NOMO-1 treated with DMSO at 0.1 percent for 48 hours (cell line): ENCODE measurements at regions not wholly inside any gene's neighbourhood (a gene's known extent, or its start where the extent isn't known, plus 50 kb on each side); places are given as distances from the start of the nearest gene placed in this dataset.
A peak's percentile ranks its signal among the peaks of the same experiment; 100 is the strongest.

Experiments used
- DNase-seq: peaks from one replicate; lab custom pipeline; 2025; ENCODE audit not compliant: unreplicated experiment; lab: John Stamatoyannopoulos, UW

DNA sequence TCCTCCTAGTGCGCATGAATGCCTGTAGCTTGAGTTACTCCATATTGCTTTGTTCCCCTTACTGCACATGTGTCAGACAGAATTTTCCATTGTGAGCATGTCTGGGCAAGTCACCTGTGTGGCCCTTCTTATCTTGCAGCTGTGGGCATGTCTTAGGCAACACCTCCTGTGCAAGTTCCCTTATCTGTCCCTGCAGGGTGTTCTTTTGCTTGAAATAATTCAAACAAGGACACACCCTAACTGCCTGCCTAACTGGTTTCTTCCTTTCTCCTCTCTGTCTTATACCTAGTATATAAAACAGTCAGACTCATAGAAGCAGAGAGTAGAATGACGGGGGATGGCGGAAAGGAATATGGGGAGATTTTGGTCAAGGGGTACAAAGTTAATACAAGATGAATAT lies 421.1 kb upstream of the SORCS1 start:
- peak; percentile 7 for DNase-seq

DNA sequence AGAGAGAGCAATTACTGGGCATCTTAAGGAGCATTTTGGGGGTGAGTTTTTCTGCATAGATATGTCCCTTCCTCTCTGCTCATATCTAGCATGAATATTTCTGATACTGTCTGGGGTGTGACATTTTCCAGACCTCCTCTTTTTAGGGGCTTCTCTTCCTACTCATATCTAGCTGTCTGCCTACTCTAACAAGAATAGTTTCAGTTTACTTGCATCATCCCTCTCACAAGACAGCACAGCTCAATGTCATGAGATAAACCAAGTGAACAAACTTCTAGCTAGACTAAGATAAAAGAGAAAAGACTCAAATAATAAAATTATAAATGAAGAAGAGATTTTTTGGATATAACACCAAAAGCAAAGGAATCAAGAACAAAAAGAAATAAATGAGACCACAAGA lies 419.5 kb upstream of the SORCS1 start:
- DNase-seq: no peak

DNA sequence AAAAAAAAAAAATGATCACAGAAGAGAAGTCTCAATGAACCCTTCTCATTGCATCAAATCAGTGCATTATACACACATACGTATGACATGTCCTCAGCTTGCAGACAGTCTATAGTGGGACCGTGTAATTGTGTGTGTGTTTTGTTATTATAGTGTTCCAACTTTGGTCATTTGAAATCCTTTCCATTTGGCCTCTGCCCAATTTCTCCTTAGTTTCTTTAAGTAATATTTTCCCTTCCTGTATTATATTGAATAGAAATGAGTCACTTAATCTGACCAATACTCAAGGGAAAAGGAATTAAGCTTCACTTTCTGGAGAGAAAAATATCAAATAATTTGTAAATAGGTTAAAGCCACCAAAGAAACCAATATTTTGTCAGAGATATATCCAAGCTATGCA lies 415.5 kb upstream of the SORCS1 start:
- no peak for DNase-seq

DNA sequence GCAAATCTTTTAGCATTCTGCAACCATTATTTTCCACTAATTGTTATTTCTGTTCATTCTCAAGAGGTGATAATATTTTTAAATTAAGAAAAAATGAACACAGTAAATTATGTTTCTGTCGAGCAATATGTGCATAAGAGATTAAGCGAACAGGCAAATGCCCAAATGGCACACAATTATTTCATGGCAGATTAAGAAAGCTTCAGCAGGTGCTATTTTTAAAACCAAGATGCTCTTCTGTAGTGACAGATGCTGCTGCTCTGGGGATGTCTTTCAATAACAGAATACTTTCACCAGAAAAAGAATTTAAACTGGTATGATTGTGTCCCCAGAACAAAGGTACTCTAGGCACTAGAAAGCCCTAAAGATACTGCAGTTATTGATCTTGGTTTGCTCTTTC lies 412.7 kb upstream of the SORCS1 start:
- DNase-seq: no peak

DNA sequence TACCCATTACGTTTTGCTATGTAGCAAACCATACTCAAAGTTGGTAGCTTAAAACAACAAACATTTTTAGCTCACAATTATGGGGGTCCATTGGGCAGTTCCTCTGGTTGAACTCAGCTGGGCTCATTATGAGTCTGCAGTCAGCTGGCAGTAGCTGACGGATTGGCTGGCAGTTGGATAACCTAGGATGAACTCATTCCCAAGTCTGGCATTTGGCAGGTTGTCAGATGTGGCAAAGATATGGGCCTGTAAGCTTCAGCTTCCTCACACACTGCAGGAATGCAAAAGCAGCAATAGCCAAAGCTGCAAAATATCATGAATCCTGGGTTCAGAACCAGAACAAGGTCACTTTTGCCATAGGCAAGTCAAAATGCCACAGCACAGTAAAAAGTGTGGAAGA lies 412.2 kb upstream of the SORCS1 start:
- DNase-seq: no peak

DNA sequence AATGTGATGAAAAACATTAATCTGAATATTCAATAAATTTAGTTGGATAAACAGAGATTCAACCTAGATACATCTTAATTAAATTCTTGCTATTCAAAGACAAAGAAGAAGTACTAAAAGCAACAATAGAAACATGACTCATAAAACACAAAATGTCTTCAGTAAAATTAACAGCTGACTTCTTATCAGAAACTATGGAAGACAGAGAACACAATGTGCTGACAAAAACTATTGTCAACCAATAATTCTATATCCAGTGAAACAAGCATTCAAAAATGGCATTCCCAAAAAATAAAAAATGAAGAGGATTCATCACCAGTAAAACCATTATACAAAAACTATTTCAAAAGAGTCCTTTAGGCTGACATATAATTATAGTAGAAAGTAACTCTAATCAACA lies 400.5 kb upstream of the SORCS1 start:
- DNase-seq: no peak

DNA sequence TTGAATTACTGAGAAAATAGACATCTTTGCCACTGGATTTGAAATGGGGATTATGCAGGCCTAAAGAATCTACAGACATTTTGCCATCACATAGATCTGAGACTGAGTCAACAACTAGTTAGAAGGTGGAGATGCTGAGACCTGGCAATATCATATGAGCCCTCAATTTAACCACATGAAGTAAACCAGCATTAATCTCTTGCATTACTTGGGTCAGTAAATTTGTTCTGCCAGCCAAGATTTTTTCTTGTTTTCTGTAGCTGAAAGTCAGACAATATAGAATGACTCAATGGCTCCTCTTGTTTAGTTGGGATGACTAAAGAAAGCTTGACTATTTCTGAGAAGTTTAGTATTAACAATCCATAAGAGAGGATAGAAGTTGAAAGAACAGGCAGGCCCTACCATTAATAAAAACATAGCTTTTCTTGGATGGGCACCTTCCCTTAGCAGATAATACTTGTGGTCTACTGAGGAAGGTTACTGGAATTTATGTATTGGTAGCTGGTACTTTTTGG lies 396.7 kb upstream of the SORCS1 start:
- DNase-seq: no peak

DNA sequence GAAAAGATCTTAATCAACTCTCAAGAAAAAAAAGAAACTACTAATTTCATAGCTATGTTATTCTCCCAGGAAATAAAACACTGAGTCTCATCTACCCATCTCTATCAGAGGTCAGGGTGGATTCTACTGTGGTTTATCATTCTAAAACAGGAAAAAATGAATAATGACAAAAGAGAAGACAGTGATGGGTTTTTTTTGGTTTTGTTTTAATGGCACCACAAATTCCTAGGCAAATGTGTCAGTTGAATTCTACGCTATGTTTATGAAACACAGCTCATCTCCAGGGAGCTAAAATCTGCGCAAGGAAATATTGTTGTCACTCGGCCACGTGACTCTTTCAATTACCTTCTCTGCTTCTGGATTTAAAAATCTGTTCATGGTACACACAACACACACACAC lies 393.4 kb upstream of the SORCS1 start:
- no peak for DNase-seq

DNA sequence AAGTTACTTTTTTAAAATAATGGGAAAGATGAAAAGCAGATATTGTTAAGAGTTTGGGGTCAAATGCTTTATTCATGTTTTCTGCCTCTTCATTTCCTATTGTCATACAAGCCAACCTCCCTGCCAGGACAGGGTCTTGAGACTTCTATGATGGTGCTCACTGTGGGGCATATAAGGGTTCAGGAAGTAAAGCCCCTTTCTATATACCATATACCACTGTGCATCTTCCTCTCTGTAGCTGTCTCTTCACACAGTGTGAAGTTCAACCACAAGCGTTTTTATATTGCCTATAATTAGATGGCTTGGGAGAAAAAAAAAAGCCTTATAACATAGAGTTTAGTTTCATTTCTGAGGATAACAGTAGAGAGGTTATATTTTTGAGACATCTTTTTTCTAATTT lies 389.8 kb upstream of the SORCS1 start:
- peak; percentile 7 for DNase-seq

DNA sequence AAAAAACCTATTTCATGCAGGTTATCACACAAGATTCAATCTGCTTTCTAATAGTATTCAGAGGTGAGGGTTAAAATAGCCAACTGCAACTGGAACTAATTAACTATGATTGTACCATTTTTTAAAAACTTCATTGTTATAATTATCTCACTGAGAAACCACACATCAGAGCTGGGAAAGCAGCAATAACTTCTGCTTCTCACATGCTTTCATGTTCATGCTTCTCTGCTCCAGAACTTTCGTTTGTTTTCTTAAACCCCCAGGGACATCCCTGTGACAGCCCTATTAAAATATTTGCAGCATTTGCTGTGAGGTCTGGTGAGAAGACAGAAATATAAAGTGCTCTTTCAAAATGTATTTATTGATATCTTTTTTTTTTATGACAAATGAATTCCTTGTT lies 389.0 kb upstream of the SORCS1 start:
- peak; percentile 47 for DNase-seq

DNA sequence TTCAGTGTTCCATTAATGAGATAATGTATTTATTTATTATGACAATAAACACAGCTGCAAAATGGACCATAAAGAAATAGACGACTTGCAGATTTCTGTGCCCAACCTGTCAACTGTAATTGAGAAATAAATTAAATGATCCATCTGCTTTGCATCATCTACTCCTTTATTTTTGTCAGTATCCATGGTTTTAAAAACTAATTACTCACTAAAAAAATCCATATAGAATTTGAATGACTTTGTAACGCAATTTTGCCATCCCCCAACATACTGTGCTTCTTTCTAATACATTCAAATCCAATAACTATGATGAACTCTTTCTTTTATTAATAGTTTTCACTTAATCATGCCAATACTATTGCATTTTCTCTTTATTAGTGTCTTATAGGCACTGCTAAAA lies 388.5 kb upstream of the SORCS1 start:
- no peak for DNase-seq

DNA sequence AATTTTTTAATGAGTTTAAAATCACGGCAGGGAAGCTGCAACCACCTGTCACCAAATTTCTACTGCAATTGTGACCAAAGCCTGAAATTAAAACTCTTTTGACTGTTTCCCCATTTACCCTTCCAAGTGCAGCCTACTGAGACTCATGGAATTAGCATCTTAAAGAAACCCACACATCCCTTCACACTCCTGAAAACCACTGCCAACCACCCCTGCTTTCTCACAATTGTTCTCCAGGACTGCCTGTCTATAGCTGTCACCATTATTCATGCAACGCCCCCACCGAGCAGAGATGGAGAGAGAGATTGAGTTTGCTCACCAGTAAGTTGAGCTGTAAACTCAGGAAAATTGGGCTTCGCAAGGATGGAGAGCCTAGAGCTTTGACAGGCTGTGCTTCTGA lies 383.8 kb upstream of the SORCS1 start:
- DNase-seq: no peak

DNA sequence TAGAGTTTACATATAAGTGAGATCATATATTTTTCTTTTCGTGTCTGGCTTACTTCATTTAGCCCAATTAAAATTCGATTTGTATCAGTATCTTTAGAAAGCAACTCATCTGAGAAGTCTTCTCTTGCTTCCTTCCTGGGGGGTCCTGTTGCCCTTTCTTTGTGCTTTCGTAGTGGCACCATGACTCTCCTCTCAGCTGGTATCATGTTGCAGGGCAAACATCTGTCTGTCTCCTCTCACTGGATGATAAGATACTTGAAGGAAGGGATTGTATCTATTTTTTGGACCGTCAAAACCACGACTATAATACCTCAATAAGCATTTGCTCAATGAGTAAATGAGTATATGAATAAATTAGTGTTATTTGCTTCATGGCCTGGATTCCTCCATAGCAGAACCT lies 382.5 kb upstream of the SORCS1 start:
- DNase-seq: no peak

DNA sequence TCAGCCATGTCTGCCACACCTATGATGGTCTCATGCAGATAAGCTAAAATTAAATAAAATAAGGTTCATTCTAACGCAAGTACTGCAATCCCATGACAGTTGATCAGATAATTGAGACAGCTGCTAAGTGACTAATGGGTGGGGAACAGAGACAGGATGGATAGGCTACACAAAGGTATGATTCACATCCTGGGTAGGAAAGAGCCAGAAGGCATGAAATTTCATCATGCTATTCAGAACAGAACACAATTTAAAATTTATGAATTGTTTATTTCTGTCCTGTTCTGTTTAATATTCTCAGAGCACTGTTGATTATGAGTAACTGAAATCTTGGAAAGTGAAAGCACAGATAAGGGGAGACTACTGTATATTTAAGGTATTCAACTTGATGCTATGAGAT lies 381.8 kb upstream of the SORCS1 start:
- DNase-seq: peak; percentile 66

DNA sequence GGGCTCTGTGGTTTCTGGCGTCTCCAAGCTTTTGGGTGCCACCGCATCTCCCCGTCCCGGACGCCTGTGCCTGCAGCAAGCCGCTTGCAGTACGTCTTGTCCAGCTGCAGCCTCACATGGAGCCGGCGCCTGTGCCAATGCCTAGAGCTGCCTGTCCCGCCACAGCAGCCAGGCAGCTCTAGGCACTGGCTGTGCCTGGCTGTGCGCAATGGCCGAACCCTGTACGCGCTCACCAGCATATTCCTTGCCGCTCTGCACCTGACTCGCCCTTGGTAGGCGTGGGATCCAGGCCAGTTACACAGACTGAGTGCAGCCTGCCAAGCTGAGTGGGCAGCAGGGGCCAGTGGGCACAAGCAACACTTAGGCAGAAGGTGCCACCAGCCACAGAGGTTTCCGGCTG lies 381.2 kb upstream of the SORCS1 start:
- no peak for DNase-seq

DNA sequence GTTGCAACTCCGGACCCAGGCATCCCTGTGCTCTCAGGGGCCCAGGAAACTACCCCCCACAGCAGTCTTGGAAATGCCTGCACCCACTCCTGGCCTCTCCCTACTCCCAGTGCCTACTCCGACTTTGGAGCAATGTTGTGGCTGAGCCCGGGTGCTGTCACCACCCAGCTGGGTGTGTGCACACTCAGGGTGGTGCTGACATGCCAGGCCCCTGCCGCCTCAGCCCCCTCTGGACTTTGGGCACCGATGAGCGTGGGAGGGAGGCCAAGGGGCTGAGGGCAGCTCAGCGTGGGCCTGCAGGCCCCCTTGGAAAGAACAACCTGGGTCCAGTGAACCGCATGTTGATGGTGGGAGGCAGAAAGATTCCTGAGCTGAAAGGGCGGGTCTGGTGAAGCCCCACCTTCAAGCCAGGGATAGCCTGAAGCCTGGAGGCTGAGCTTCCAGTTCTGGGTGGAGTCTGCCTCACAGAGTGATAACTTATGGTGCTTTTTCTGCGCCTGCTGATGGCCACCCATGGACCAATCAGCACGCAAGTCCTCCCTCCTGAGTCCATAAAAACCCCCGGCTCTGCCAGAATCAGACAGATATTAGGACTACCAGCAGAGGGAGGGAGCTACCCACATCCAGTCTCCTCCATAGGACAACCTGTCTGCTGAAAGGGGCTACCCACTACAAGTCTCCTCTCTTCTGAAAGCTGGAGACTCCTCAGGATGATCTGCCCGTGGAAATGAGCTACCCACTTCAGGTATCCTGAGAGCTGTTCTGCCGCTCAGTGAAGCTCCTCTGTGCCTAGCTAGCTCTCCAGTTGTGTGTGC lies 380.4 kb upstream of the SORCS1 start:
- DNase-seq: no peak

DNA sequence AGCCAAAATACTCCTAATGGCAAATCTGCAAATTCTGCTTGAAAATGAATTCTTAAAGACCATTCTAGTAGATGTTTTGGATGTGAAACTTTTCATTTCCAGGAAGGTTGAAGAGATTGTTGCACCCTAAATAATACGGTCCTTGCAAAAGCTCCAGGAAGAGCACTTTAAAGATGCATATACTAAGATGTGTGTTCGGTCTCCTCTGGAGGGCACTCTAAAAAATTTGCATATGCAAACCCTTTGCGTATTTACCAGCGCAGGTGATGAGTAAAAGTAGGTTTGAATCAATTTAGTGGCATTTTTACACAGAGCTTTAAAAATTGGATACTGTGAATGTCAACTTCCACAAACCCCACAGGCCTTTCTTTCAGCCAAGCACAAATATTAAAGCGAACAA lies 378.1 kb upstream of the SORCS1 start:
- DNase-seq: no peak

DNA sequence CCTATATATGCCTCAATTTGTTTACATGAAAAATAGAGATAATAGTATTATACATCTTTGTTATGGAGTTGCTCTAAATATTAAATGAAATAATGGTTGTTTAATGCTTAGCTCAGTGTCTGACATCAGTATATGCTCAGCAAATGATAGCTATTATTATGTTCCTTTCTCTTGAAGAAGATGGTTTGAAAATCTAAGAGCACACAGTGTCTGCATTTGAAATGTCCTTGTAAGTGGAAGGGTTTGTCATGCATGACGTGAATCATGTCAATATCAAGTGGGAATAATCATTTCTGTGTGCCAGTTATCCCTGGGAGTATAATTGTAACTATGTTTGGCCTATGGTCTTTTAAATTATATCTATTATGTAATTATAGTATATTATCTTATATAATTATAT lies 377.5 kb upstream of the SORCS1 start:
- DNase-seq: no peak

DNA sequence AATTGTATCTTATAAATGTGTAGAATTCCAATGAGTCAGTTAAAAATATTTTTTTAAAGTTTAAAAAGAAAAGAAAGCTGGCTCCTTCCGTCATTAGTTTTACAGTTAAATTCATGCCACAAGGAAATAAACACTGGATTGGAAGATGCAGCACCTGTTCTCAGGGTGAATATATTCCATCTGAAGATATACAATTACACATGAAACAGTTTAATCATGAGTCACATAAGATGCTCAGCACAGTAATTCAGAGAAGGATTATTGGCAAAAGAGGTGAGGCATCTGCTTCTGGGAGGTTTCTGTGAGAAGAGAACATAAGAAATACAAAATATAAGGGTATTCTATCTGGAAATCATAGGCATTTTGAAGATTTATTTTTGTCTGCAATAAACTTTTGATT lies 376.5 kb upstream of the SORCS1 start:
- DNase-seq: no peak

DNA sequence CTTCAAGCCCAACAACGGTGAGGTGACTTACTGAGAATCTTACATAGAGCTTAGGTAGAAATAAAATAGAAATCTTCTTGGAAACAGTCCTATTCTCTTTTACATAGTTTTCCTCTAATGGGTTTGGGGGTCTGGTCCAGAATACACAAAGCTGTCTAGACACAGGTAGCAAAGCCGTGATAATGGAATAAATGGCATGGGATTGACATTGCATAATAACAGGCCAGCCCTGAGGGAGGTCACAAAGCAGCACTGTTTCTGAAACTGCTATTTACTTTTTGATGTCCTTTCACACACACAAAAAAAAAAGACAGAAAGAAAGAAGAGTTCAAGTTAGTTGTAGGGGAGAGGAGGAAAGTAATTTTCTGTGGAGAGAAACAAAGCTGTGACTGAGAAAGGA lies 364.8 kb upstream of the SORCS1 start:
- no peak for DNase-seq

DNA sequence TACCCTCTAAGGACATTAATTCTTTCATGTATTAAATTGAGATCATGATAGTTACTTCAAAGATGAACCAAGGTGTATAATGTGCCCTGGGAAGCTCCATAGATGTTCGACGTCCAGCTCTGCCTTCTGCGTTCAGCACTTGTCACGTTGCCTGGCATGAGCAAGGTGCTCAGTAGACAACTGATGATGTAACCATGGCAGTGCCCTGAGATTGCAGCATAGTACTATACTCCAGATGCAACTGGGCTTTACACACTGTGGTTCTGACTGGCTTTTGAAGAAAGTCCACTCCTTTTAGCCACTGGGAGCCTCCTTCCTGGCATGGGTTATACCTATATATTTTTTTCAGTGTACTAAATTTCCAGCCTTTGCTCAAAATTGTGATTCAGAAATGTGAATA lies 355.8 kb upstream of the SORCS1 start:
- DNase-seq: no peak

DNA sequence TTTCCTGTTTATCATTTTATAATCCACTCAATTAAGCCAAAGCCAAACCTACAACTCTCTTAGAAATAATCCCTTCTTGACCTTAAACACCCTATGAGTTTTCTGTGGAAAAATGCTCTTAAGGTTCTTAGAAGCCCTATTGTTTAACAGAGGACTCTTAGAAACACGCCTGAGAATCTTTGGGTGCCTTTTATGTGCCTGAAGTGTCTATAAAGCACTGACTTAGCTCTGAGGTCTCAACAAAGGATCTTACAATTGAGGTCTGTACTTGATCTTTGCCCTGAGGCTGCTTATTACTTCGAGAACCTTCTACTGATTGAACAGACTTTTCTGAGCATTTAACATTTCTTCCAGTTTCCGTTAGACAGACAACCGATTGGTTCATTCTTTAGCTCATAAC lies 353.3 kb upstream of the SORCS1 start:
- no peak for DNase-seq

DNA sequence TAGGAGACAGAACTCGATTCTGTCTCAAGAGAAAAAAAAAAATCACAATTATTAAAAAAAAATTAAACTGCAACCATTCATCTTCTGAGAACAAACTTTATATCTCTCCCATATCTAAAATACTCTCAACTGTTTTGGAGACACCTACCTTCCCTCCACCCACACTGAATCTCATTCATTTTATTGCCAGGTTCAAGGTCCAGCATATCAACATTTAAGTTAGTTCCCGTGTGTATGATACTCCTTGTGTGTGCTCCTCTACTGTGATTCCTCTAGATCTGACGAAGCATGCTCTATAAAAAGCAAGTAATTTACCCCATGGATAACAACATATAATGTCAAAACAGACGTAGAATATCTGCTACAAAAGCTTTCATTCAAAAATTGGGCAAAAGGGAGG lies 351.8 kb upstream of the SORCS1 start:
- DNase-seq: no peak
